ENCODE measurements at regions not wholly inside any gene's neighbourhood (a gene's known extent, or its start where the extent isn't known, plus 50 kb on each side); places are given as distances from the start of the nearest gene placed in this dataset.

DNA sequence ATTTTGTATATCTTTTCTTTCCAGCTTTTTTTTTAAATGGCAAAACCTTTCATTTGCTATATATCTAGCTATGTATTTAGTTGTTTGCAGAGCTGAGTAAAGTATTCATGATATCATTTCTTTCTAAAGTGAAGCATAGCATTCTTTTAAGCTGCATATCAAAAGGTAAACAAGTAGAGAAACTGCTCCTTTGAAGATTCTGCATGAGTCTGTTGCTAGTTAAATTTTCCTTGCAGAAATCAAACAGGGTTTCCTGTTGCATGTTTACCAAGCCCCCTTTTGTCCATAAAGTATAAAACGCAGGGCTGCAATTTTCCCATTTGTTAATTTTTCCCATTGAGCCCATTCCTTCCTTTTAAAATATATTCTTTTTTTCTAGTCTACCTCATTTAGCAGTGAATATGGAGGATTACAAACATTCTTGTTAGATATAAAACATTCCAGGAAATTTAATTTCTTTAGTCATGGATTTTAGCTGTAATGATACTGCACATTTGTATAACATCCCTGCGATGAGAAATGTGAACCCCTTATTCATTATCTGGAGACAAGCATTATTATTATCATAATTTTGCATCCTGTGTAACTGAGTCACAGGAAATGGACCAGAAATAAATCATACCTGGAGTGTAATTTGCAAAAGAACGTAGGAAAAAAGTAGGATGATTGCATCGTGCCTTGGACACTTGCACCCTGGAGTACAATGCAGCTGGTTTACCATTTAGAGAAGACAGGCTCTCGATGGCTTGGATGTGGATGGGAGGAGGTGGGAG is 110.9 kb upstream of the ARGLU1 start:
- Histone ChIP-seq H3K27ac (no peak overlapping the region), H3K9me2 (ENCODE audit: insufficient read depth) (no peaks in the 10 kb centered on the region), H3F3A (ENCODE audit: insufficient read depth, low read depth) (no peaks in the 10 kb centered on the region), H3K4me1 (replicated peaks; ENCODE audit: insufficient read depth) (no peaks in the 10 kb centered on the region), H3K4me3 (no peak overlapping the region), H3K36me3 (ENCODE audit: low read depth) (no peaks in the 10 kb centered on the region), H3K9me3 (ENCODE audit: insufficient read depth, low read depth) (no peaks in the 10 kb centered on the region), H2AFZ (no peak overlapping the region), H3K27me3 (ENCODE audit: insufficient read depth, low read depth) (no peaks in the 10 kb centered on the region), H4K20me1 (ENCODE audit: insufficient read depth) (no peaks in the 10 kb centered on the region), H3K79me2 (ENCODE audit: low read depth) (no peaks in the 10 kb centered on the region), H3K4me2 (no peak overlapping the region)
- CTCF ChIA-PET, result no interaction called here
- intact Hi-C loops (cut with micrococcal nuclease; ENCODE audit: unreplicated experiment), result no loop called here
- POLR2A ChIA-PET (ENCODE audit: unreplicated experiment), result no interaction called here
- TF ChIP-seq, protein P1, sequence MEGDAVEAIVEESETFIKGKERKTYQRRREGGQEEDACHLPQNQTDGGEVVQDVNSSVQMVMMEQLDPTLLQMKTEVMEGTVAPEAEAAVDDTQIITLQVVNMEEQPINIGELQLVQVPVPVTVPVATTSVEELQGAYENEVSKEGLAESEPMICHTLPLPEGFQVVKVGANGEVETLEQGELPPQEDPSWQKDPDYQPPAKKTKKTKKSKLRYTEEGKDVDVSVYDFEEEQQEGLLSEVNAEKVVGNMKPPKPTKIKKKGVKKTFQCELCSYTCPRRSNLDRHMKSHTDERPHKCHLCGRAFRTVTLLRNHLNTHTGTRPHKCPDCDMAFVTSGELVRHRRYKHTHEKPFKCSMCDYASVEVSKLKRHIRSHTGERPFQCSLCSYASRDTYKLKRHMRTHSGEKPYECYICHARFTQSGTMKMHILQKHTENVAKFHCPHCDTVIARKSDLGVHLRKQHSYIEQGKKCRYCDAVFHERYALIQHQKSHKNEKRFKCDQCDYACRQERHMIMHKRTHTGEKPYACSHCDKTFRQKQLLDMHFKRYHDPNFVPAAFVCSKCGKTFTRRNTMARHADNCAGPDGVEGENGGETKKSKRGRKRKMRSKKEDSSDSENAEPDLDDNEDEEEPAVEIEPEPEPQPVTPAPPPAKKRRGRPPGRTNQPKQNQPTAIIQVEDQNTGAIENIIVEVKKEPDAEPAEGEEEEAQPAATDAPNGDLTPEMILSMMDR (conservative IDR thresholded peaks at IDR 0.05), result no peak
- TF ChIP-seq EZH2 (IDR thresholded peaks at IDR 0.05; ENCODE audit: low read depth), result no peak
- no peak for DNase-seq
- no TSS peak for BruUV-seq (replicated peaks)

DNA sequence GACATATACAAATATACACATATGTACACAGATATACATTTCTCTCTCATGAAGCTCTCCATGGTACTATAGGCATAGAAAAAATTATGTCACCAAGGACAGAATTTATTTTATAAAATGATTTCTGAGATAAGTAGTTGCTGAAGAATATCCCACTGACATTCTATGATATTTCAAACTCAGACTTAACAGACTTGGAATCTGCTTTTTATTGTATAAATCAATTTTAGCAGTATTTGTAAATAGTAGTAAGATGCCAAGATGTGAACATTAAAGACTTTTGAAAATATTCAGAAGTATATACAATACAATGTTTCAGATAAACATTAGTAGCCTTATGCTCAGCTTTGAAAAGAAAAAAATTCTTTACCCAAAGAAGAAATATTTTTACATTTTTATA is 107.4 kb upstream of the ARGLU1 start:
- Histone ChIP-seq H3K4me3 (no peak overlapping the region), H3K9me2 (ENCODE audit: insufficient read depth) (no peaks in the 10 kb centered on the region), H3K9me3 (ENCODE audit: insufficient read depth, low read depth) (no peaks in the 10 kb centered on the region), H3K27ac (no peak overlapping the region), H2AFZ (no peak overlapping the region), H3K27me3 (ENCODE audit: insufficient read depth, low read depth) (no peaks in the 10 kb centered on the region), H3F3A (ENCODE audit: insufficient read depth, low read depth) (no peaks in the 10 kb centered on the region), H3K4me1 (replicated peaks; ENCODE audit: insufficient read depth) (no peaks in the 10 kb centered on the region), H3K36me3 (ENCODE audit: low read depth) (no peaks in the 10 kb centered on the region), H3K79me2 (ENCODE audit: low read depth) (no peaks in the 10 kb centered on the region), H3K4me2 (no peak overlapping the region), H4K20me1 (ENCODE audit: insufficient read depth) (no peaks in the 10 kb centered on the region)
- no TSS peak for BruUV-seq (replicated peaks)
- ChIA-PET CTCF (no interaction called here), POLR2A (ENCODE audit: unreplicated experiment) (no interaction called here)
- DNase-seq, result no peak
- TF ChIP-seq, protein P1 (conservative IDR thresholded peaks at IDR 0.05), result no peak
- TF ChIP-seq EZH2 (IDR thresholded peaks at IDR 0.05; ENCODE audit: low read depth), result no peak
- intact Hi-C loops (cut with micrococcal nuclease; ENCODE audit: unreplicated experiment), result no loop called here

DNA sequence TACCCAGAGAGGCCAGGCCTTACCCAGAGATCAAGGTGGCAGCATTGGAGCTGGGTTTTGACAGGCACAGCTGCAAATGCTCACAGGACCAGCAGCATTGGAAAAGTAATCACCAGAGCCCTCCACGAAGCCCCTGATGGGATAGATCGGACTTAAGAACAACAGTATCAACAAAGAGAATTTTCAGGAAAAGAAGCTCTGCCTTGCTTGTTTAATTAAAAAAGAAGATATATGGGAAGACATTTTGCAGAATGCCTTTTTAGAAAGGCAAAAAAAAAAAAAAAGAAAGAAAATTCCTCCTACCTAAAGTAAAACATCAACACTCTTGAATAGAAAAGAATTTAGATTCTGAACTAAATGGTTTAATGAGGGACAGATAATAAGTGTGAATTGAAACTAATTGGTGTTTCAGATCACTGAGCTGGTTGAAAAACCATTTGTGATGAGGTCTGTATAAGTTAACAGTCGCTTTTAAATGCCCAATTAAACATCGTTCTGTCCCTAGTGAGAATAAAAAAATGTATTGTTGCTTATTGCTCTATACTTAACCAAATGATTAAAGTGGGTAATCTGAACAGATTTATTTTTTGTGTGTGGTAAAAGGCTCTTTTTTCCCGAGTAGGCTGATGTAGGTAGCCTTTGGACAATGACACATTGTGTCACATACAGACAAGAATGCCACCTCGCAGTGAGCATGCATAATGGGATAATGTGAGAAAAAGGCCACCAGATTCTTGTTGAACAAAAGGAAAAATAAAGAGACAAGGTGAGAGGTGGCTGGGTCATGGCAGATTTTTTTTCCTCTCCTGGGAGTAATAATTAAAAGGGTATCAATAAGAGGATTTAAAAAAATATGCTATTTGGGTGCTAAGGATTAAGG is 93.0 kb upstream of the ARGLU1 start:
- DNase-seq, result no peak
- POLR2A ChIA-PET (ENCODE audit: unreplicated experiment), result interaction anchor here (0.7 kb wide), 1 partner anchor 100 kb away, joined by 3 read pairs; no protein-coding TSS in a partner anchor
- Histone ChIP-seq H3F3A (ENCODE audit: insufficient read depth, low read depth) (no peaks in the 10 kb centered on the region), H3K27ac (no peak overlapping the region), H3K4me2 (no peak overlapping the region), H3K79me2 (ENCODE audit: low read depth) (no peaks in the 10 kb centered on the region), H3K36me3 (ENCODE audit: low read depth) (no peaks in the 10 kb centered on the region), H3K9me3 (ENCODE audit: insufficient read depth, low read depth) (no peaks in the 10 kb centered on the region), H3K4me3 (no peak overlapping the region), H3K9me2 (ENCODE audit: insufficient read depth) (no peaks in the 10 kb centered on the region; the same call in 1 of the 2 replicates), H4K20me1 (ENCODE audit: insufficient read depth) (no peaks in the 10 kb centered on the region), H2AFZ (no peak overlapping the region), H3K27me3 (ENCODE audit: insufficient read depth, low read depth) (no peaks in the 10 kb centered on the region), H3K4me1 (replicated peaks; ENCODE audit: insufficient read depth) (no peaks in the 10 kb centered on the region)
- no TSS peak for BruUV-seq (replicated peaks)
- intact Hi-C loops (cut with micrococcal nuclease; ENCODE audit: unreplicated experiment), result no loop called here
- TF ChIP-seq EZH2 (IDR thresholded peaks at IDR 0.05; ENCODE audit: low read depth), result no peak
- TF ChIP-seq, protein P1 (conservative IDR thresholded peaks at IDR 0.05), result no peak
- CTCF ChIA-PET, result no interaction called here
